Non-pigmented ciliary epithelial cell (primary cell): ENCODE measurements at regions not wholly inside any gene's neighbourhood (a gene's known extent, or its start where the extent isn't known, plus 50 kb on each side); places are given as distances from the start of the nearest gene placed in this dataset.
"Not testable (repeated sequence)": the region's sequence is repeated elsewhere in the genome, so short reads cannot be mapped to it uniquely, and the experiment has no call there.

Experiments used
- DNase-seq: peaks from one replicate; pipeline ENCODE4 v3.0.0-alpha.2; 2010; ENCODE audit warnings: low read depth

- DNase-seq: no peak
These were observed 78.4 kb upstream of the ZSWIM2 start for GRCh38 chr2:186927185-186927866.

GRCh38 chr2:186925514-186925913 lies 76.5 kb upstream of the ZSWIM2 start:
- no peak for DNase-seq

GRCh38 chr2:186922316-186922715 lies 73.3 kb upstream of the ZSWIM2 start:
- not testable (repeated sequence) for DNase-seq

DNA sequence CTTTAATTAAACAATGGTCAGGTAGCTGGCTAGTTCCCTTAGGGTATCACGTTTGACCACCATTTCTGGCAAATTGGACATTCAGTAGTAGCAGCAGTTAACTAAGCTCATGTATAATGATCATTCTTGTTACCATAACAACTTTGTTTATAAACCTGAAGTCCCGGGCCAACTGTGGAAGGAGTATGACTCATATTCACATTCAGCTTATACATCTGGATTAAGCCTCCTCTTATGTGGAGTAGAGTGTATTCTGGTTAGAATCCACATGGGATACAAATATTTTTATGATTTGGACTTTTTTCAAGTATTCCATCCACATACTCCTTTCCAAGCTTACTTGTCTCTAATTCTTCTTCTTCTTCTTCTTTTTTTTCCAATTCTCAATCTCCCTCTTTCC lies 70.3 kb upstream of the ZSWIM2 start:
- peak; percentile 54 for DNase-seq

DNA sequence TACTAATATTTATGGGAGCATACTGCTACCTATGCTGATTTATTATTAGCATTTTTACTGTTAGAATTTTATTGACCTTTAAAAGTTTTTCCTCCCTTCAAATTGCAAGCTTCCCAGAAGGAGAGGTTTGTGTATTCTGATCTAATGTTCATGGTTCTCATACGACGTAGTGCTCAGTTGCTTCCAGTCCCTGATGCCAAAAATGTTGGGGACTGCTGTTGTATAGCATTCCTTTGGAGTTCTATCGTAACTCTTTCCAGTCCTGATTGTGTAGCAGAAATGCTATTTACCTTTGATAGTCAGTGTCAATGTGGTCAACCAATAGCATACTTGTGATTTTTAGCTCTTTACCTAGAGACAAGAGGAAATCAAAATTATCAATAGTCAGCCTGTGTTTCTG lies 69.5 kb upstream of the ZSWIM2 start:
- no peak for DNase-seq

- no peak for DNase-seq
These were observed 68.9 kb upstream of the ZSWIM2 start for GRCh38 chr2:186917866-186918265.

DNA sequence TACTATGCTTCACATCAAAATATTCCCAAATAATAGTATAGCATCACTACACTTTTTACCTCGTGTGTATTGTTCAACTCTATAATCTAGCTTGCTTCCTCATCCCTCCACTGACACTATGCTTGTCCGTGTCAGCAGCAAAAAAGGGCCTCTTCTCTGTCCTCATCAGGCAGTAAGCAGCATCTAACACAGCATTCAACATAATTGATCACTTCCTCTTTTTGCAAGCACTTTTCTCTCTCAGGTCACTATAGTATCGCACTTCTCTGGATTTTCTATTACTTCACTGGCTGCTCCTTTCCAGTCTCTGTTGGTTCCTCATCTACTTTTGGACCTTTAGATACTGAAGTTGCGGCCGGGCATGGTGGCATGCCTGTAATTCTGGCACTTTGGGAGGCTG lies 64.9 kb upstream of the ZSWIM2 start:
- no peak for DNase-seq

DNA sequence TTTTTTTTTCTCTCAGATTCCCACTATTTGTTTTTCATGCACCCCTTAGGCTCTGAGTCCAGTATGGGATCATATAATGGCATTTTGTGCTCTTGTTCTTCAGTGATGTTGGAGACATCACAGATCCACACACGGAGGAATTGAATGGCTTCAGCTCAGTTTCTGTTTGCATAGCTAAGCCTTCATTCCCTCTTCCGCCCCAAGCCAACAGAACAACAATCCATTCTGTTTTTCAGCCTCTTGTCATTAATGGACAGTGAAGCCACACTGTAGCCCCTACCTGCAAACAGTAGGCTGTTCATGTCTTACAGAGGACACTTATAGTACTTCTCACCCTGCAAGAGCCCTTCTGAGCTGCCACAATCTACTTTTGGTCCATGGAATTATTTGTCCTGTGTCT lies 64.0 kb upstream of the ZSWIM2 start:
- DNase-seq: no peak

- no peak for DNase-seq
These were observed 62.6 kb upstream of the ZSWIM2 start for GRCh38 chr2:186911551-186912085.

- no peak for DNase-seq
These were observed 62.0 kb upstream of the ZSWIM2 start for GRCh38 chr2:186910996-186911395.

- no peak for DNase-seq
These were observed 60.1 kb upstream of the ZSWIM2 start for GRCh38 chr2:186909095-186909494.

- DNase-seq: no peak
These were observed 58.9 kb upstream of the ZSWIM2 start for GRCh38 chr2:186907897-186908296.

DNA sequence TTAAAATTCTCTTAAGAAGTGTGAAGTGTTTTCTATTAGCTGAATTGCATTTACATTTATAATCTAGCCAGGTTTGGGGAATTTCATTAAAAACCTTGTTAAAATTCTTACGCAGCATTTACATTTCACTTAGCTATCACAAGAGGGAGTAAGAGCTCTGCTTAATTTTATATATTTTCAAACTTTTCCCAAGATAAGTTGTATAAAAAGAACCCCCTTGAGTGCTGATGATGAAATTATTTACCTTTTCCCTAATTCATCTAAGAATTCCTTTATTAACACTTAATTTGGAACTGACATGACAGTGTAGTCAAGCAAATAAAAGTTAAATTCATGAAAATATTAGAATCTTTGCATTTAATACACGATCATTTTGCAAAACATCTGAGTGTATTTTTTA lies 54.2 kb upstream of the ZSWIM2 start:
- no peak for DNase-seq
